ENCODE measurements at regions not wholly inside any gene's neighbourhood (a gene's known extent, or its start where the extent isn't known, plus 50 kb on each side); places are given as distances from the start of the nearest gene placed in this dataset.

DNA sequence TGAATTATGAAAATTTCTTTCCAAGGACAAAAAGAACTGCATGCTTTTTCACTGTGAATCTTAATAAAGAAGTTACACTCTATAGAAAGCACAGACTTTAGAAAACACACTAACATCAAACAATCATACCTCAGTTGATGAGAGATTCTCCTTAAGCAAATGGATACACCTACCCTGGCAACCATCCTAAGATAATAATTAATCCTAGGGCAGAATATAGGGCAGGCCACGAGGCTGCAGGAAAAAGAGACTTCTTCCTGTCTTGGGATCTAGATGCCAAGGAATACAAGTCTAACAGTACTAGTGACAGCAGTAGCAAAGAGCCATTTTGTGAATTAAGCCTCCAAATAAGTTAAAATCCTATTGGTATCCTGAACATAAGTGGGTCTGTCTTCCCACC is 395.4 kb downstream of the EFNA5 start:
- no peaks in the 10 kb centered on the region for H3K27me3 ChIP-seq (ENCODE audit: control insufficient read depth, insufficient read depth, low read length)
- H3K4me3 ChIP-seq (ENCODE audit: low read depth, low read length), result no peak overlapping the region
- no peak for DNase-seq (ENCODE audit: low read depth)
- no peaks in the 10 kb centered on the region for H3K36me3 ChIP-seq (ENCODE audit: control insufficient read depth, insufficient read depth, low read length)
- TF ChIP-seq, protein P1, sequence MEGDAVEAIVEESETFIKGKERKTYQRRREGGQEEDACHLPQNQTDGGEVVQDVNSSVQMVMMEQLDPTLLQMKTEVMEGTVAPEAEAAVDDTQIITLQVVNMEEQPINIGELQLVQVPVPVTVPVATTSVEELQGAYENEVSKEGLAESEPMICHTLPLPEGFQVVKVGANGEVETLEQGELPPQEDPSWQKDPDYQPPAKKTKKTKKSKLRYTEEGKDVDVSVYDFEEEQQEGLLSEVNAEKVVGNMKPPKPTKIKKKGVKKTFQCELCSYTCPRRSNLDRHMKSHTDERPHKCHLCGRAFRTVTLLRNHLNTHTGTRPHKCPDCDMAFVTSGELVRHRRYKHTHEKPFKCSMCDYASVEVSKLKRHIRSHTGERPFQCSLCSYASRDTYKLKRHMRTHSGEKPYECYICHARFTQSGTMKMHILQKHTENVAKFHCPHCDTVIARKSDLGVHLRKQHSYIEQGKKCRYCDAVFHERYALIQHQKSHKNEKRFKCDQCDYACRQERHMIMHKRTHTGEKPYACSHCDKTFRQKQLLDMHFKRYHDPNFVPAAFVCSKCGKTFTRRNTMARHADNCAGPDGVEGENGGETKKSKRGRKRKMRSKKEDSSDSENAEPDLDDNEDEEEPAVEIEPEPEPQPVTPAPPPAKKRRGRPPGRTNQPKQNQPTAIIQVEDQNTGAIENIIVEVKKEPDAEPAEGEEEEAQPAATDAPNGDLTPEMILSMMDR (IDR thresholded peaks at IDR 0.05; ENCODE audit: insufficient read depth, low read length, poor library complexity, severe bottlenecking), result no peak

DNA sequence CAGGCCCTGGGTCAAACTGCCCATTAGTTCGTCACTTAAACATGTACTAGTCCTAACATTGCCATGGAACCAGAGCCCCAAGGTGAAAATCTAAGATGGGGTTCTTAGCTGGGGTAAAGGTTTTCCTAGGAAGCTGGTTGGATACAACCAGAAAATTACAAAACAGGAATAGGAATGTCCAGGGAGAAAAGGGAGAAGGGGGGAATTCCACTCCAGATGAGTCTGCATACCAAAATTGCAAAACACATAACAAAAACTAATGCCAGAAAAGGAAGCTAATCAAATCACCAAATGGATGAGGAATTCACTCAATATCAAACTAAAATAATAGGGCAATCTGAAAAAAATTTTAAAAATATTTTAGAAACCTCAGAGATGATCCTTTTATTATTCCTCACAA is 396.2 kb downstream of the EFNA5 start:
- DNase-seq (ENCODE audit: low read depth), result no peak
- TF ChIP-seq, protein P1 (IDR thresholded peaks at IDR 0.05; ENCODE audit: insufficient read depth, low read length, poor library complexity, severe bottlenecking), result no peak
- H3K27me3 ChIP-seq (ENCODE audit: control insufficient read depth, insufficient read depth, low read length), result no peaks in the 10 kb centered on the region
- H3K36me3 ChIP-seq (ENCODE audit: control insufficient read depth, insufficient read depth, low read length), result no peaks in the 10 kb centered on the region
- H3K4me3 ChIP-seq (ENCODE audit: low read depth, low read length), result no peak overlapping the region

DNA sequence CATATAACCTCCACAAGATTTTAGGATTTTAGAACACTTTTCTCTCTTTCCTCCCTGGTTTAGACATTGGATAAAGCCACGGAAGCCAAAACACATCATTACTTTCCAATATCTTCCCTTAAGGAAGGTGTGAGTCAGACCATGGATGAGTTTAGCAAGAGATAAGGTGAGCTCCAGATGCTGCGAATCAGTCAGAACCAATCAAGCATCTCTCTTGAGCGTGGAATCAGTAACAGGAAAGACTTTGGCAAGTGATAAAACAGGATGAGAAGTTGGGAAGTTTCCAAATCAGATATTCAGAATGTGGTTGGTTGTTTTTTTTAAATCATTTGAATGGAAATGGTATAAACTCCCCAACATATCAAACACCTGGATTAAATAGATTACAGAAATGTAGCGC is 397.8 kb downstream of the EFNA5 start:
- H3K4me3 ChIP-seq (ENCODE audit: low read depth, low read length), result no peak overlapping the region
- no peak for DNase-seq (ENCODE audit: low read depth)
- no peaks in the 10 kb centered on the region for H3K27me3 ChIP-seq (ENCODE audit: control insufficient read depth, insufficient read depth, low read length)
- TF ChIP-seq, protein P1 (IDR thresholded peaks at IDR 0.05; ENCODE audit: insufficient read depth, low read length, poor library complexity, severe bottlenecking), result no peak
- H3K36me3 ChIP-seq (ENCODE audit: control insufficient read depth, insufficient read depth, low read length), result no peaks in the 10 kb centered on the region

DNA sequence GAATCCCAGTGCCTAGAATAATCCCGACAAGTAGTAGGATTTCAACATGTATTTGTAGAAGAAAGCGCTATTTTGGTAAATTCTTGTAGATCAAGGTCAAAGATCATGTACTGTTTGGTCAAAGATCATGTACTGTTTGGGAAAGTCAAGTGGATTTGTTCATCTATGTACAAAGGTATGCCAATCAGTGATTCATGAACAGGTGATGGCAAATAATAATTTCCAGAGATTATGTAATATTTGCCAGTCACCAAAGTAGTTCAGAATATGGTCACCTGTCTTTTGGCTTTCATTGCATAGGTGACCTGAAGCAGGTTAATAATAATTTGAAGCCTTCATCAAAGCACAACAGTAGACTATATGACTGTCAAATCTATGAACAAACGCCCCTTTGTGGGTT is 398.2 kb downstream of the EFNA5 start:
- H3K36me3 ChIP-seq (ENCODE audit: control insufficient read depth, insufficient read depth, low read length), result no peaks in the 10 kb centered on the region
- H3K27me3 ChIP-seq (ENCODE audit: control insufficient read depth, insufficient read depth, low read length), result no peaks in the 10 kb centered on the region
- DNase-seq (ENCODE audit: low read depth), result no peak
- TF ChIP-seq, protein P1 (IDR thresholded peaks at IDR 0.05; ENCODE audit: insufficient read depth, low read length, poor library complexity, severe bottlenecking), result no peak
- H3K4me3 ChIP-seq (ENCODE audit: low read depth, low read length), result no peak overlapping the region

DNA sequence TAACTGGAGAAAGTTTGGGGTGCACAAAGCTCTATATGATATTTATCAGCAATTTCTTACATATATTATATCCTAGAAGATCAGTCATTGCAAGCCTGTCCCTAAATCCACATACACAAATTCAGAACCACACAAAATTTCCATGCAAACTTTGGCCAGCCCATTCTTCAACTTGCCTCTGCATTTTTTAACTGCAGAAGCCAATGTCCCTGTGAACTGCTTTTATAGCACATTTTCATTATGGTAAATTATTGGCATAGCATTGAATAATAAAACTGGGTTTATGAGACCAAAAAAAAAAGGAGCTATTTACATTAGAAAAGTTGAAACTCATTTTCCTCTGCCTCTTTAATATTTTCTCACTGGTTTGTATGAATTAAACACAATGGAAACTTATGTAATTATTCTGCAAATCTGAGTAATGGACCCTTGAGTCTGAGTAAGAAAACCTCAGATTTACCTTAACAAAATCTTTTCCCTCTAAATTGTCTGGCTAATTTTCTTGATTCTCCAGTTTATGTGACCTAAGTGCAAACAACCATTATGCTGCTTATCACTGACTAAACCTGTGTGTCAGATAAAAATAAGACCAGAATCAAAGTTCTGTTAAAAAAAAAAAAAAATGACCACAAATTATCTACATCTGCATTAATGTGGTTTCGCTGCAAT is 398.9 kb downstream of the EFNA5 start:
- no peak overlapping the region for H3K4me3 ChIP-seq (ENCODE audit: low read depth, low read length)
- TF ChIP-seq, protein P1 (IDR thresholded peaks at IDR 0.05; ENCODE audit: insufficient read depth, low read length, poor library complexity, severe bottlenecking), result no peak
- DNase-seq (ENCODE audit: low read depth), result no peak
- H3K36me3 ChIP-seq (ENCODE audit: control insufficient read depth, insufficient read depth, low read length), result no peaks in the 10 kb centered on the region
- H3K27me3 ChIP-seq (ENCODE audit: control insufficient read depth, insufficient read depth, low read length), result no peaks in the 10 kb centered on the region

DNA sequence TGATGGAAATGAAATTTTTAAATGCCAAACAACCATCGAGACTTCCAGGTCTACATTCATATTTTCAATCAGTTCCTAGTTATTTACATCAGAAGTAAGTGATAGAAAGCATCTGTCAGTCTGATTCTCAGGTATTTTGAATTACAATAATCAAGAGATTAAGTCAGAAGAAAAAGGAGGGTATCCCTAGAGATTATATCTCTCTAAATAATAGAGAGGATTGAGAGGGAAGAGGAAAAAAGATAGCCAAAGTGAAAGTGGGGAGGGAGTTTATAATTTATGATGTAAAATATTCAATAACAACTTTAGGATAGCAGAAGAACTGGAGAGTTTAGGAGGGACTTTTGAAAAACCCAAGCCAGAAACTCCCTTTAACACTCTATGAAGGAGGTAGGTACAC is 400.2 kb downstream of the EFNA5 start:
- Histone ChIP-seq H3K4me3 (ENCODE audit: low read depth, low read length) (no peak overlapping the region), H3K36me3 (ENCODE audit: control insufficient read depth, insufficient read depth, low read length) (no peaks in the 10 kb centered on the region), H3K27me3 (ENCODE audit: control insufficient read depth, insufficient read depth, low read length) (no peaks in the 10 kb centered on the region)
- TF ChIP-seq, protein P1 (IDR thresholded peaks at IDR 0.05; ENCODE audit: insufficient read depth, low read length, poor library complexity, severe bottlenecking), result no peak
- DNase-seq (ENCODE audit: low read depth), result no peak
